Lung (tissue), 11 donors: ENCODE measurements at regions not wholly inside any gene's neighbourhood (a gene's known extent, or its start where the extent isn't known, plus 50 kb on each side); places are given as distances from the start of the nearest gene placed in this dataset.

ENCODE experiments used
- ATAC-seq: fragments of 200-7000 bp; cut with Tn5 transposase; one replicate; pipeline ENCODE4 v1.9.1; 2020; ENCODE audit warnings: moderate number of reproducible peaks; ENCODE audit not compliant: insufficient read depth, low FRiP score
- DNase-seq, 3 donors: peaks; one replicate each; pipeline ENCODE4 v3.0.0-alpha.2; 2013 to 2017
- H3K27ac ChIP-seq, 2 donors: one replicate each; pipeline ENCODE4 v1.5.1; 2013; ENCODE audit warnings: mild to moderate bottlenecking in 2 of 2, moderate library complexity in 2 of 2, control low read depth in 1 of 2, inconsistent platforms in 1 of 2, low read depth in 1 of 2, low read length in 1 of 2
- H3K27me3 ChIP-seq, 3 donors: one replicate each; pipeline ENCODE4 v1.5.1; 2013; ENCODE audit warnings: low read length in 2 of 3; ENCODE audit not compliant: control insufficient read depth in 3 of 3, insufficient read depth in 3 of 3
- H3K36me3 ChIP-seq, 4 donors: one replicate each; pipeline ENCODE4 v1.5.1; 2013; ENCODE audit warnings: low read length in 4 of 4, mild to moderate bottlenecking in 1 of 4, moderate library complexity in 1 of 4; ENCODE audit not compliant: control insufficient read depth in 4 of 4, insufficient read depth in 4 of 4
- H3K4me1 ChIP-seq, 5 donors: one replicate each; pipeline ENCODE4 v1.5.1; 2013; ENCODE audit warnings: low read length in 5 of 5, mild to moderate bottlenecking in 2 of 5, moderate library complexity in 1 of 5; ENCODE audit not compliant: control insufficient read depth in 5 of 5, insufficient read depth in 5 of 5
- H3K4me3 ChIP-seq: one replicate; pipeline ENCODE4 v1.5.1; 2013; ENCODE audit warnings: mild to moderate bottlenecking, control low read depth, moderate library complexity
- H3K9ac ChIP-seq, 2 donors: one replicate each; pipeline ENCODE4 v1.5.1; 2013; ENCODE audit warnings: low read length in 2 of 2, control low read depth in 1 of 2; ENCODE audit not compliant: insufficient read depth in 1 of 2
- H3K9me3 ChIP-seq, 4 donors: one replicate each; pipeline ENCODE4 v1.5.1; 2013; ENCODE audit warnings: low read length in 3 of 4, mild to moderate bottlenecking in 1 of 4, moderate library complexity in 1 of 4; ENCODE audit not compliant: control insufficient read depth in 4 of 4, insufficient read depth in 3 of 4
- WGBS, 2 donors: extraction: QIAGEN DNeasy Blood & Tissue Kit; methylation state at CpG; one replicate each; pipeline ENCODE4 v1.1.7; 2013; 5-methylcytosine and 5-hydroxymethylcytosine counted together
- TF ChIP-seq, protein P1 (sequence below): IDR thresholded peaks from 2 replicates; pipeline ENCODE4 v1.5.1; 2012; ENCODE audit warnings: mild to moderate bottlenecking; ENCODE audit errors: control extremely low read depth, extremely low read depth
- donor health status: control.
- donor health status: control.
- donor health status: Bipolar disorder and iron deficiency.
- donor health status: healthy.
- donor health status: DM: yes; HTN: yes; CAD: no.

DNA sequence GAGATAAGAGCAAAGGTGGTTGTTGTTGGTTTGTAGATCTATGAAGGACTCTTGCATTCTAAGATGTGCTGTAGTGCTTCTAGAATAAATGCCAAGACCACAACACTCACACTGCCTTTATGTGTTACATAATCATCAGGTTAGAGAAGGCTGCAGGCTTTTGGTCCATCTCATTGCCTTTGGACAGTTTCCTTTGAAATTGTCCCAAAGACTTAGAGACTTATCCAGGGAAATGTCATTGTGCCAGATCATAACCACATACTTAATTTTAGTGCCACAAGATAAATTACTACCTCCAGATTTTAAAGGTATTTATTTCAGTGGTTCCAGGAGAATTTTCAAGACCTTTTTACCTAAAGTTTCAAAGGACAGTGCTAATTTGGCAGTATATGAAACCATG is 666.6 kb upstream of the CITED2 start:
- Histone ChIP-seq H3K4me1 (peaks cover 0 to 9% (median 0%) of the 10 kb centered on the region in 5 donors), H3K27ac (no peak overlapping the region), H3K9me3 (peaks cover 0 to 10% (median 1%) of the 10 kb centered on the region in 4 donors), H3K27me3 (no peaks in the 10 kb centered on the region), H3K4me3 (no peak overlapping the region), H3K36me3 (no peaks in the 10 kb centered on the region), H3K9ac (no peak overlapping the region)
- ATAC-seq (no peak), DNase-seq (no peak)
- TF ChIP-seq, protein P1, sequence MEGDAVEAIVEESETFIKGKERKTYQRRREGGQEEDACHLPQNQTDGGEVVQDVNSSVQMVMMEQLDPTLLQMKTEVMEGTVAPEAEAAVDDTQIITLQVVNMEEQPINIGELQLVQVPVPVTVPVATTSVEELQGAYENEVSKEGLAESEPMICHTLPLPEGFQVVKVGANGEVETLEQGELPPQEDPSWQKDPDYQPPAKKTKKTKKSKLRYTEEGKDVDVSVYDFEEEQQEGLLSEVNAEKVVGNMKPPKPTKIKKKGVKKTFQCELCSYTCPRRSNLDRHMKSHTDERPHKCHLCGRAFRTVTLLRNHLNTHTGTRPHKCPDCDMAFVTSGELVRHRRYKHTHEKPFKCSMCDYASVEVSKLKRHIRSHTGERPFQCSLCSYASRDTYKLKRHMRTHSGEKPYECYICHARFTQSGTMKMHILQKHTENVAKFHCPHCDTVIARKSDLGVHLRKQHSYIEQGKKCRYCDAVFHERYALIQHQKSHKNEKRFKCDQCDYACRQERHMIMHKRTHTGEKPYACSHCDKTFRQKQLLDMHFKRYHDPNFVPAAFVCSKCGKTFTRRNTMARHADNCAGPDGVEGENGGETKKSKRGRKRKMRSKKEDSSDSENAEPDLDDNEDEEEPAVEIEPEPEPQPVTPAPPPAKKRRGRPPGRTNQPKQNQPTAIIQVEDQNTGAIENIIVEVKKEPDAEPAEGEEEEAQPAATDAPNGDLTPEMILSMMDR: no peak

DNA sequence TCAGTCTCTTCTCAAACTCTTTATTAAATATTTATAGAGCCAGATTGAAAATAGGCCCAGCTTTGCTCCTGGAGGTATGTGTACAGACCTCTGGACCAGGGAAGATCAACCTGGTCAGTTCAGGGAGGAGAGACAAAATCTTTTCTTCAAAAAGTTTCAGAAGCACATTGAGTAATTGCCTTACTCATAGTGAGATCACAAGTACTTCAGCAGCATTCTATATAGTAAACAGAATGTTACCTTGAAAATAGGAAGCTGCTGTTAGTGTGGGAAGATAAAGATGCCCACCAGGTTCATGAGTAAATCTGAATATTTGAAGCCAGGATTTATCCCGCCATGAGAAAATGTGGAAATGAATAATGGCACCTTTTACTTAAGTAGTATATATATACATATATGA is 665.9 kb upstream of the CITED2 start:
- H3K36me3 ChIP-seq: no peaks in the 10 kb centered on the region
- no peaks in the 10 kb centered on the region for H3K27me3 ChIP-seq
- ATAC-seq (no peak), DNase-seq (no peak)
- no peak overlapping the region for H3K9ac ChIP-seq
- H3K27ac ChIP-seq: no peak overlapping the region
- no peak overlapping the region for H3K4me3 ChIP-seq
- 81 to 92% methylated on average over 1 of the region's 1 CpG for WGBS, 2 donors
- H3K4me1 ChIP-seq: peaks cover 0 to 9% (median 0%) of the 10 kb centered on the region in 5 donors
- H3K9me3 ChIP-seq: peaks cover 0 to 10% (median 1%) of the 10 kb centered on the region in 4 donors
- TF ChIP-seq, protein P1: no peak

DNA sequence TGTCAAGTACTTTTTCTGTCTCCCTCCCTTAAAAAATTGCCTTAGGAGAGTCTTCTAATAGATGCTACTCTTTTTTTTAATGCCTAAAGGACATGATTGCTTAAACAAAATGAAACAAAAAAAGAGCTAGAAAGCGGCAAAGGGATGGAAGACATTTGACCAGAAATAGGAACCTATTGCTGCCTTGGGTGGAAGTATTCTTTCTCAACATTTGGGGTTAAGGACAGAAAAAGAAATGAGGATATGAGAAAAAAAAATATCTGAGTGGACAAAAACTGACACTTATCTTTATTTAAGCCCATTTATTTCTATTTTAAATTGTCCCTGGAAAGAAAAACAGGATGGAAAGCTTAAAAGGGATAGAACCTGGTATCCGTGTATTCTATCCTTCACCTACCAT is 664.9 kb upstream of the CITED2 start:
- WGBS, 2 donors: 64 to 69% methylated on average over 2 of the region's 2 CpGs
- ATAC-seq (no peak), DNase-seq (no peak)
- no peak overlapping the region for H3K9ac ChIP-seq
- H3K9me3 ChIP-seq: peaks cover 0 to 10% (median 0%) of the 10 kb centered on the region in 4 donors
- no peaks in the 10 kb centered on the region for H3K27me3 ChIP-seq
- no peak overlapping the region for H3K27ac ChIP-seq
- H3K36me3 ChIP-seq: no peaks in the 10 kb centered on the region
- peaks cover 0 to 9% (median 0%) of the 10 kb centered on the region in 5 donors for H3K4me1 ChIP-seq
- no peak overlapping the region for H3K4me3 ChIP-seq
- TF ChIP-seq, protein P1: no peak

DNA sequence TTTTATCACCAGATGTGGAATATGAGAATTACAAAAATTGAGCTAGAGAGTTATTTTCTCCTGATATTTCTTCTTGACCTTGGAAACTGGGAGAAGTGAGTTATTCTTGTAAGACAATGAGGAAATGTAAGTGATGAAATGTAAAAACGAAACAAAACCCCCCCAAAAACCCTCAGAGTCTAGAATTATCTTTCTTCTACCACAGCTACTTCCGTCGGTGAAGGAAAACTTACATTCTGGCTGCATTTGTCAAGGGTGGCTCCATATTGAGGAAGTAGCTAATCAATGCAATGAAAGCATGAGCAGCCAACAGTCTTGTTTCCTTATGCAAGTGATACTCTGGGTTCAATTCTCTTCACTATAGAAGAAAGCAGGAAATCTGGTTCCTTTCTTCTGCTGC is 661.7 kb upstream of the CITED2 start:
- Histone ChIP-seq H3K27ac (no peak overlapping the region), H3K36me3 (no peaks in the 10 kb centered on the region), H3K4me3 (no peak overlapping the region), H3K27me3 (peaks cover 0 to 2% (median 0%) of the 10 kb centered on the region in 3 donors), H3K4me1 (peaks cover 0 to 7% (median 0%) of the 10 kb centered on the region in 5 donors), H3K9ac (no peak overlapping the region), H3K9me3 (peaks cover 0 to 10% (median 0%) of the 10 kb centered on the region in 4 donors)
- no peak for ATAC-seq
- WGBS, 2 donors: 68 to 71% methylated on average over 3 of the region's 3 CpGs
- DNase-seq: no peak
- TF ChIP-seq, protein P1: no peak
